Anterior cingulate cortex (tissue), 58 donors: ENCODE measurements at regions not wholly inside any gene's neighbourhood (a gene's known extent, or its start where the extent isn't known, plus 50 kb on each side); places are given as distances from the start of the nearest gene placed in this dataset.
"Not testable (repeated sequence)": the region's sequence is repeated elsewhere in the genome, so short reads cannot be mapped to it uniquely, and the experiment has no call there.

Source experiments
- DNase-seq, 58 donors: peaks; one replicate each; lab custom pipeline; 2025; lab: John Stamatoyannopoulos, UW

- no peak for DNase-seq
Observed at GRCh38 chr14:48247977-48248376, 572.6 kb upstream of the MDGA2 start.

- DNase-seq = no peak
Observed at GRCh38 chr14:48243900-48244299, 568.5 kb upstream of the MDGA2 start.

GRCh38 chr14:48229091-48229490 is 553.7 kb upstream of the MDGA2 start:
- no peak for DNase-seq

- no peak for DNase-seq
Observed at GRCh38 chr14:48193893-48194292, 518.5 kb upstream of the MDGA2 start.

- DNase-seq = not testable (repeated sequence)
Observed at GRCh38 chr14:48149624-48150023, 474.2 kb upstream of the MDGA2 start.

GRCh38 chr14:48140804-48141203 is 465.4 kb upstream of the MDGA2 start:
- DNase-seq = no peak

GRCh38 chr14:48129472-48129871 is 454.1 kb upstream of the MDGA2 start:
- no peak for DNase-seq

- no peak for DNase-seq
Observed at GRCh38 chr14:48127674-48128073, 452.3 kb upstream of the MDGA2 start.

GRCh38 chr14:48125654-48126053 is 450.2 kb upstream of the MDGA2 start:
- DNase-seq = no peak

GRCh38 chr14:48113713-48114112 is 438.3 kb upstream of the MDGA2 start:
- no peak for DNase-seq

GRCh38 chr14:48111151-48111550 is 435.7 kb upstream of the MDGA2 start:
- no peak for DNase-seq

GRCh38 chr14:48107646-48108045 is 432.2 kb upstream of the MDGA2 start:
- DNase-seq = no peak

- DNase-seq = no peak
Observed at GRCh38 chr14:48096897-48097296, 421.5 kb upstream of the MDGA2 start.

GRCh38 chr14:48086516-48086915 is 411.1 kb upstream of the MDGA2 start:
- no peak for DNase-seq

- no peak for DNase-seq
Observed at GRCh38 chr14:48075487-48075886, 400.1 kb upstream of the MDGA2 start.

GRCh38 chr14:48052973-48053372 is 377.6 kb upstream of the MDGA2 start:
- no peak for DNase-seq

GRCh38 chr14:48035836-48036235 is 360.4 kb upstream of the MDGA2 start:
- no peak for DNase-seq

GRCh38 chr14:48027115-48027514 is 351.7 kb upstream of the MDGA2 start:
- no peak for DNase-seq

- no peak for DNase-seq
Observed at GRCh38 chr14:48023881-48024280, 348.5 kb upstream of the MDGA2 start.

- DNase-seq = not testable (repeated sequence)
Observed at GRCh38 chr14:48011484-48011883, 336.1 kb upstream of the MDGA2 start.

- no peak for DNase-seq
Observed at GRCh38 chr14:48008646-48009045, 333.2 kb upstream of the MDGA2 start.

- no peak for DNase-seq
Observed at GRCh38 chr14:48005986-48006385, 330.6 kb upstream of the MDGA2 start.

GRCh38 chr14:47993883-47994282 is 318.5 kb upstream of the MDGA2 start:
- no peak for DNase-seq

- DNase-seq = no peak
Observed at GRCh38 chr14:47988175-47988574, 312.8 kb upstream of the MDGA2 start.
